ENCODE measurements at regions not wholly inside any gene's neighbourhood (a gene's known extent, or its start where the extent isn't known, plus 50 kb on each side); places are given as distances from the start of the nearest gene placed in this dataset.

DNA sequence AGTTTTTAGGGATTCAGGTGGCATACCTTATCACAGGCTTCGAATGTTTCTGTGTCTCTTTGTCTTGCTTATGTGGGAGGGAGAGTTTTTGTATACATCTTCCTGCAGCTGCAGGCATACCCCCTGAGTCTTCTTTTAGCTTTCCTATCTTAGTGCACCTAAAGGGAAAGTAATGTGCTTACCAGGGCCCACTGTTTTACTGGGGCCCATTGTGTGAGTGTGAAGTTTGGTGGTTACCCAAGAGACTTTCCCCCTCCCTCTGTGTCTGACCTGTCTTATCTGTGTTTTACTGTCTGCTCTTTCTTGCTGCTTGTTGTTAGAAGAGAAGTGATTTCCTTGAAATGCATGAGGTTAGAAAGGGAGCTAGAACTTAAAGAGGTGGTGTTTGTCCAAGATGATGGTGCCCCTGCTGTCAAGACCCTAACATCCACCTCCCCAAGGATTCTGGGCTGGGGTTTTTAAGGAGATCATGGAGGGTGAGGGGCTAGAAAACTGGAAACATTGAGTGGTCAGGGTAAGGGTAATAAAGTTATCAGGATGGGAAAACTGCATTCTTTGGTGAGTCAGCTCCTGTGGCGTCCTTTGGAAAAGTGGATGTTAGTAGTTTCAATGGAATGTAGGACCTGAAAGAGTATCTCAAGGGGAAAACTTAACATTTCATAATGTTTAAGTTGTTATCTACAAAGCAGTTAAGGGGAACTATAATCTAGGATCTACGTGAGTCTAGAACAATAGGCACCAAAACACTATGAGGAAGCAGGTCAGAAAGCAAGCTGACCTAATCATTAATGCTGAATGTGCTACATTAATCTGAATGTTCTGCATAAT lies 583.5 kb upstream of the TUSC1 start:
- 70% methylated on average over 2 of the region's 3 CpGs for WGBS (ENCODE audit: insufficient coverage)
- H3K4me1 ChIP-seq (ENCODE audit: control extremely low read depth in 1 of 4, control insufficient read depth in 4 of 4, insufficient read depth in 4 of 4, low read length in 3 of 4), result no peaks in the 10 kb centered on the region
- ChIA-PET POLR2A (no interaction called here), CTCF (no interaction called here)
- no peak for DNase-seq
- no peak overlapping the region for H3K27ac ChIP-seq (ENCODE audit: insufficient read depth in 1 of 2, low read depth in 1 of 2, low read length in 2 of 2, poor library complexity in 1 of 2, severe bottlenecking in 2 of 2)
- H3K36me3 ChIP-seq (ENCODE audit: control insufficient read depth in 4 of 4, insufficient read depth in 4 of 4, low read length in 3 of 4), result no peaks in the 10 kb centered on the region
- H3K4me3 ChIP-seq (ENCODE audit: control insufficient read depth in 1 of 7, extremely low read depth in 1 of 7, insufficient read depth in 4 of 7, low read depth in 2 of 7, low read length in 6 of 7), result no peak overlapping the region
- H3K27me3 ChIP-seq (replicated peaks in 2 of 5; ENCODE audit: control insufficient read depth in 4 of 5, insufficient read depth in 5 of 5, low read length in 4 of 5), result no peaks in the 10 kb centered on the region
- H3K9me3 ChIP-seq (ENCODE audit: control extremely low read depth in 1 of 5, control insufficient read depth in 4 of 5, insufficient read depth in 2 of 5, low read depth in 1 of 5, low read length in 4 of 5), result no peaks in the 10 kb centered on the region

GRCh38 chr9:26260238-26260637 lies 582.0 kb upstream of the TUSC1 start:
- no CpG with 5 or more reads among the region's 3 CpGs for WGBS (ENCODE audit: insufficient coverage)
- POLR2A ChIA-PET, result no interaction called here
- no peak for DNase-seq
- Histone ChIP-seq H3K36me3 (ENCODE audit: control insufficient read depth in 4 of 4, insufficient read depth in 4 of 4, low read length in 3 of 4) (no peaks in the 10 kb centered on the region), H3K27me3 (replicated peaks in 2 of 5; ENCODE audit: control insufficient read depth in 4 of 5, insufficient read depth in 5 of 5, low read length in 4 of 5) (no peaks in the 10 kb centered on the region), H3K9me3 (ENCODE audit: control extremely low read depth in 1 of 5, control insufficient read depth in 4 of 5, insufficient read depth in 2 of 5, low read depth in 1 of 5, low read length in 4 of 5) (no peaks in the 10 kb centered on the region), H3K27ac (ENCODE audit: insufficient read depth in 1 of 2, low read depth in 1 of 2, low read length in 2 of 2, poor library complexity in 1 of 2, severe bottlenecking in 2 of 2) (no peak overlapping the region), H3K4me3 (ENCODE audit: control insufficient read depth in 1 of 7, extremely low read depth in 1 of 7, insufficient read depth in 4 of 7, low read depth in 2 of 7, low read length in 6 of 7) (no peak overlapping the region), H3K4me1 (ENCODE audit: control extremely low read depth in 1 of 4, control insufficient read depth in 4 of 4, insufficient read depth in 4 of 4, low read length in 3 of 4) (no peaks in the 10 kb centered on the region)
- CTCF ChIA-PET, result no interaction called here

GRCh38 chr9:26247861-26248260 lies 569.6 kb upstream of the TUSC1 start:
- H3K27ac ChIP-seq (ENCODE audit: insufficient read depth in 1 of 2, low read depth in 1 of 2, low read length in 2 of 2, poor library complexity in 1 of 2, severe bottlenecking in 2 of 2), result no peak overlapping the region
- DNase-seq, result no peak
- no peaks in the 10 kb centered on the region for H3K9me3 ChIP-seq (ENCODE audit: control extremely low read depth in 1 of 5, control insufficient read depth in 4 of 5, insufficient read depth in 2 of 5, low read depth in 1 of 5, low read length in 4 of 5)
- 100% methylated on average over 1 of the region's 1 CpG for WGBS (ENCODE audit: insufficient coverage)
- CTCF ChIA-PET, result no interaction called here
- POLR2A ChIA-PET, result no interaction called here
- H3K36me3 ChIP-seq (ENCODE audit: control insufficient read depth in 4 of 4, insufficient read depth in 4 of 4, low read length in 3 of 4), result no peaks in the 10 kb centered on the region
- no peak overlapping the region for H3K4me3 ChIP-seq (ENCODE audit: control insufficient read depth in 1 of 7, extremely low read depth in 1 of 7, insufficient read depth in 4 of 7, low read depth in 2 of 7, low read length in 6 of 7)
- no peaks in the 10 kb centered on the region for H3K27me3 ChIP-seq (replicated peaks in 2 of 5; ENCODE audit: control insufficient read depth in 4 of 5, insufficient read depth in 5 of 5, low read length in 4 of 5)
- no peaks in the 10 kb centered on the region for H3K4me1 ChIP-seq (ENCODE audit: control extremely low read depth in 1 of 4, control insufficient read depth in 4 of 4, insufficient read depth in 4 of 4, low read length in 3 of 4)

- Histone ChIP-seq H3K9me3 (ENCODE audit: control extremely low read depth in 1 of 5, control insufficient read depth in 4 of 5, insufficient read depth in 2 of 5, low read depth in 1 of 5, low read length in 4 of 5) (no peaks in the 10 kb centered on the region), H3K27me3 (replicated peaks in 2 of 5; ENCODE audit: control insufficient read depth in 4 of 5, insufficient read depth in 5 of 5, low read length in 4 of 5) (no peaks in the 10 kb centered on the region), H3K4me1 (ENCODE audit: control extremely low read depth in 1 of 4, control insufficient read depth in 4 of 4, insufficient read depth in 4 of 4, low read length in 3 of 4) (no peaks in the 10 kb centered on the region), H3K4me3 (ENCODE audit: control insufficient read depth in 1 of 7, extremely low read depth in 1 of 7, insufficient read depth in 4 of 7, low read depth in 2 of 7, low read length in 6 of 7) (no peak overlapping the region), H3K36me3 (ENCODE audit: control insufficient read depth in 4 of 4, insufficient read depth in 4 of 4, low read length in 3 of 4) (no peaks in the 10 kb centered on the region), H3K27ac (ENCODE audit: insufficient read depth in 1 of 2, low read depth in 1 of 2, low read length in 2 of 2, poor library complexity in 1 of 2, severe bottlenecking in 2 of 2) (no peak overlapping the region)
- no peak for DNase-seq
- CTCF ChIA-PET, result no interaction called here
- POLR2A ChIA-PET, result no interaction called here
- WGBS (ENCODE audit: insufficient coverage), result no CpG with 5 or more reads among the region's 1 CpG
Measured at GRCh38 chr9:26244661-26245451, 566.6 kb upstream of the TUSC1 start.

DNA sequence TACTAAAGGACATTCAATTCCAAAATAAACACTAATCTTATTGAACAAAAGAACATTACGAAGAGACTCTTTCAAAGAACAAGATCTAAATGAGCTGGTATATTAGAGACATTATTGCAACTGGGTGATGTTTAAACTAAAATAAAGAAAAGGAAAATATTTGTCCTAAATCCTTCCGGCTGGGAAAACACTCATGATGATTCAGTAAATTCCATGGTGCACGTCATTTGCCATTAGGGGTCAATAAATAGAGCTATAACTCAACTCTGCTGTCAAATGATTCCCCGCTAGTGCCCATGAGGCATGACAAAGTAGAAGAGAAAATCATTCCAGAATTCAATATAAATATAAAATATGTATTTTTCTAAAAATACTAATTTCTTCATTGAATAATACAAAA lies 565.5 kb upstream of the TUSC1 start:
- Histone ChIP-seq H3K27ac (ENCODE audit: insufficient read depth in 1 of 2, low read depth in 1 of 2, low read length in 2 of 2, poor library complexity in 1 of 2, severe bottlenecking in 2 of 2) (no peak overlapping the region), H3K27me3 (replicated peaks in 2 of 5; ENCODE audit: control insufficient read depth in 4 of 5, insufficient read depth in 5 of 5, low read length in 4 of 5) (no peaks in the 10 kb centered on the region), H3K36me3 (ENCODE audit: control insufficient read depth in 4 of 4, insufficient read depth in 4 of 4, low read length in 3 of 4) (no peaks in the 10 kb centered on the region), H3K4me1 (ENCODE audit: control extremely low read depth in 1 of 4, control insufficient read depth in 4 of 4, insufficient read depth in 4 of 4, low read length in 3 of 4) (no peaks in the 10 kb centered on the region), H3K9me3 (ENCODE audit: control extremely low read depth in 1 of 5, control insufficient read depth in 4 of 5, insufficient read depth in 2 of 5, low read depth in 1 of 5, low read length in 4 of 5) (no peaks in the 10 kb centered on the region), H3K4me3 (ENCODE audit: control insufficient read depth in 1 of 7, extremely low read depth in 1 of 7, insufficient read depth in 4 of 7, low read depth in 2 of 7, low read length in 6 of 7) (no peak overlapping the region)
- CTCF ChIA-PET, result no interaction called here
- POLR2A ChIA-PET, result no interaction called here
- WGBS (ENCODE audit: insufficient coverage), result no CpG with 5 or more reads among the region's 4 CpGs
- DNase-seq, result no peak

DNA sequence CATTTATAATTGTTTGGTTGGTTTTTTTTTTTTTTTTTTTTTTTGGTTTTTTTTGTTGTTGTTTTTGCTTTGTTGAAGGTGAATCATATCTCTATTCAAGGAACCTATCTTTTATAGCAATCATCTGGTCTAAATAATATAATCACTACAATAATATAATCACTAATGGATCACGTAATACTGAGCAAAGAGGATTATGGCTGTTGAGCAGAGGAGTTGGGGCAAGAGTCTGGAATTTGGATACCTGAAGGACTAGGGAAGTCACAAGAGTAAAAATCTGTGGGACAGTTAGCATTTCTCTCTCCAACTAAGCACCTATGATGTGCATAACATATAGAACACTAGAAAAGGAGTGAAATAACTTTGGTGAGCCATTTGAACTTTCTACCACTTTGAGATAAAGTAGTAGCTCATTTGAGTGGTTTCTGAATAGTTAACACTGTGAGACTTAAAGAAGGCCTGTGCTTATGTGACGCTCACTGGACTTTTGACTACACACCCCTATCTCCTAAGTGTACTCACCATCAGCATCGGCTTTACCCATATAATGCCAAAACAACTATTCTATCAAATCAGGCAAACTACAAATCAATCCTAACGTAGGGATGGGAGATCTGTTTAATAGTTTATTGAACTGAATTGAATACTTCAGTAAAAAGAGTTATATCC lies 564.9 kb upstream of the TUSC1 start:
- DNase-seq, result no peak

GRCh38 chr9:26240020-26240419 lies 561.8 kb upstream of the TUSC1 start:
- ChIA-PET CTCF (interaction anchor here (0.7 kb wide), 1 partner anchor 188 kb away, joined by 3 read pairs; no protein-coding TSS in a partner anchor), POLR2A (no interaction called here)
- H3K9me3 ChIP-seq (ENCODE audit: control extremely low read depth in 1 of 5, control insufficient read depth in 4 of 5, insufficient read depth in 2 of 5, low read depth in 1 of 5, low read length in 4 of 5), result no peaks in the 10 kb centered on the region
- no peaks in the 10 kb centered on the region for H3K27me3 ChIP-seq (replicated peaks in 2 of 5; ENCODE audit: control insufficient read depth in 4 of 5, insufficient read depth in 5 of 5, low read length in 4 of 5)
- H3K4me1 ChIP-seq (ENCODE audit: control extremely low read depth in 1 of 4, control insufficient read depth in 4 of 4, insufficient read depth in 4 of 4, low read length in 3 of 4), result no peaks in the 10 kb centered on the region
- 100% methylated on average over 2 of the region's 2 CpGs for WGBS (ENCODE audit: insufficient coverage)
- no peak overlapping the region for H3K4me3 ChIP-seq (ENCODE audit: control insufficient read depth in 1 of 7, extremely low read depth in 1 of 7, insufficient read depth in 4 of 7, low read depth in 2 of 7, low read length in 6 of 7)
- no peaks in the 10 kb centered on the region for H3K36me3 ChIP-seq (ENCODE audit: control insufficient read depth in 4 of 4, insufficient read depth in 4 of 4, low read length in 3 of 4)
- H3K27ac ChIP-seq (ENCODE audit: insufficient read depth in 1 of 2, low read depth in 1 of 2, low read length in 2 of 2, poor library complexity in 1 of 2, severe bottlenecking in 2 of 2), result no peak overlapping the region
- DNase-seq, result no peak

More for the DNA sequence above, 564.9 kb upstream of the TUSC1 start:
- no peaks in the 10 kb centered on the region for H3K9me3 ChIP-seq (ENCODE audit: control extremely low read depth in 1 of 5, control insufficient read depth in 4 of 5, insufficient read depth in 2 of 5, low read depth in 1 of 5, low read length in 4 of 5)
- WGBS (ENCODE audit: insufficient coverage), result no CpG with 5 or more reads among the region's 4 CpGs
- POLR2A ChIA-PET, result no interaction called here
- H3K4me1 ChIP-seq (ENCODE audit: control extremely low read depth in 1 of 4, control insufficient read depth in 4 of 4, insufficient read depth in 4 of 4, low read length in 3 of 4), result no peaks in the 10 kb centered on the region
- no peaks in the 10 kb centered on the region for H3K36me3 ChIP-seq (ENCODE audit: control insufficient read depth in 4 of 4, insufficient read depth in 4 of 4, low read length in 3 of 4)
- H3K27me3 ChIP-seq (replicated peaks in 2 of 5; ENCODE audit: control insufficient read depth in 4 of 5, insufficient read depth in 5 of 5, low read length in 4 of 5), result no peaks in the 10 kb centered on the region
- no peak overlapping the region for H3K27ac ChIP-seq (ENCODE audit: insufficient read depth in 1 of 2, low read depth in 1 of 2, low read length in 2 of 2, poor library complexity in 1 of 2, severe bottlenecking in 2 of 2)
- CTCF ChIA-PET, result no interaction called here
- no peak overlapping the region for H3K4me3 ChIP-seq (ENCODE audit: control insufficient read depth in 1 of 7, extremely low read depth in 1 of 7, insufficient read depth in 4 of 7, low read depth in 2 of 7, low read length in 6 of 7)

Measured in common myeloid progenitor, CD34-positive (primary cell).